GM12878 (cell line): ENCODE measurements at regions not wholly inside any gene's neighbourhood (a gene's known extent, or its start where the extent isn't known, plus 50 kb on each side); places are given as distances from the start of the nearest gene placed in this dataset.

Experiments
- CHD4 ChIP-seq: fragments of 200-600 bp; sonication (generic); IDR thresholded peaks from 2 replicates; pipeline ENCODE4 v1.6.1; 2016; ENCODE audit warnings: mild to moderate bottlenecking
- CTCF ChIP-seq, 3 experiments: IDR thresholded peaks in 2 of 3; conservative IDR thresholded peaks in 1 of 3; 2 replicates each; pipeline ENCODE4 v1.5.1; 2011; ENCODE audit warnings: low read depth in 3 of 3, low read length in 3 of 3, mild to moderate bottlenecking in 3 of 3, control low read depth in 2 of 3, moderate library complexity in 2 of 3, inconsistent platforms in 1 of 3, mixed read lengths in 1 of 3; ENCODE audit not compliant: control insufficient read depth in 2 of 3, insufficient read depth in 1 of 3; ENCODE audit errors: extremely low read depth in 1 of 3
- EGR1 ChIP-seq, 2 experiments: IDR thresholded peaks; 1 replicate in 1 of 2; 2 replicates in 1 of 2; pipeline ENCODE4 v1.6.1; 2011 to 2012; ENCODE audit warnings: low read depth in 2 of 2, low read length in 2 of 2, borderline replicate concordance in 1 of 2, mild to moderate bottlenecking in 1 of 2, moderate library complexity in 1 of 2
- ELK1 ChIP-seq: IDR thresholded peaks from 2 replicates; pipeline ENCODE4 v1.6.1; 2012; ENCODE audit warnings: low read depth, low read length, improper control_type of control experiment
- GATAD2B ChIP-seq: fragments of 450-650 bp; conservative IDR thresholded peaks from 2 replicates; pipeline ENCODE4 v1.6.1; 2017; ENCODE audit warnings: low read depth, mild to moderate bottlenecking, moderate library complexity
- POLR2A ChIP-seq: IDR thresholded peaks from 2 replicates; pipeline ENCODE4 v1.6.1; 2011; ENCODE audit warnings: low read depth, mild to moderate bottlenecking, low read length
- SP1 ChIP-seq: IDR thresholded peaks from one replicate; pipeline ENCODE4 v1.6.1; 2011; ENCODE audit warnings: low read depth, low read length
- TCF3 ChIP-seq: IDR thresholded peaks from 2 replicates; pipeline ENCODE4 v1.6.1; 2012; ENCODE audit warnings: low read depth, mild to moderate bottlenecking, low read length, borderline replicate concordance; ENCODE audit not compliant: insufficient read depth
- ZNF384 ChIP-seq: IDR thresholded peaks from 2 replicates; pipeline ENCODE4 v1.6.1; 2012; ENCODE audit warnings: low read depth, mild to moderate bottlenecking, low read length, improper control_type of control experiment, borderline replicate concordance

GRCh38 chr6:84344005-84344404, 116.6 kb upstream of the CEP162 start:
- TF ChIP-seq POLR2A (no peak), ZNF384 (no peak), CHD4 (no peak), GATAD2B (no peak), EGR1 (IDR thresholded peaks at IDR 0.05; ENCODE audit: borderline replicate concordance in 1 of 2, low read depth in 2 of 2, low read length in 2 of 2) (no peak), ELK1 (no peak), CTCF (IDR thresholded peaks at IDR 0.05 in 2 of 3, conservative IDR thresholded peaks at IDR 0.05 in 1 of 3; ENCODE audit: control insufficient read depth in 2 of 3, extremely low read depth in 1 of 3, insufficient read depth in 1 of 3, low read depth in 3 of 3, low read length in 3 of 3) (no peak), TCF3 (no peak), SP1 (no peak)
